Activated T-helper 2 cell treated with anti-CD3 and anti-CD28 coated beads, Interferon-gamma antibody, Interleukin-2, Interleukin-4, amounts not matched to agents 10 μg/mL and 5 μg/mL and 100 μg/mL, durations not matched to agents 14 hours and 24 hours and 36 hours (primary cell): ENCODE measurements at regions not wholly inside any gene's neighbourhood (a gene's known extent, or its start where the extent isn't known, plus 50 kb on each side); places are given as distances from the start of the nearest gene placed in this dataset.

Source experiments
- DNase-seq: peaks from one replicate; pipeline ENCODE4 v3.0.0; 2021; ENCODE audit warnings: low spot score
- H3K27ac Mint-ChIP-seq: one replicate; pipeline ENCODE4 v1.8.0; 2021; ENCODE audit warnings: mixed read lengths
- H3K27me3 Mint-ChIP-seq: one replicate; pipeline ENCODE4 v1.8.0; 2021; ENCODE audit warnings: low read depth, mixed read lengths
- H3K36me3 Mint-ChIP-seq: one replicate; pipeline ENCODE4 v1.8.0; 2021; ENCODE audit warnings: low read depth, mixed read lengths
- H3K4me1 Mint-ChIP-seq: one replicate; pipeline ENCODE4 v1.8.0; 2021; ENCODE audit warnings: low read depth, mixed read lengths
- H3K4me3 Mint-ChIP-seq: one replicate; pipeline ENCODE4 v1.8.0; 2021; ENCODE audit warnings: low read depth, mild to moderate bottlenecking, moderate library complexity, mixed read lengths
- H3K9me3 Mint-ChIP-seq: one replicate; pipeline ENCODE4 v1.8.0; 2021; ENCODE audit warnings: mixed read lengths
- intact Hi-C: fragments of 100-400 bp; cut with micrococcal nuclease; formaldehyde crosslinking; loops from one replicate; pipeline ENCODE4 v1.15.1; 2023

DNA sequence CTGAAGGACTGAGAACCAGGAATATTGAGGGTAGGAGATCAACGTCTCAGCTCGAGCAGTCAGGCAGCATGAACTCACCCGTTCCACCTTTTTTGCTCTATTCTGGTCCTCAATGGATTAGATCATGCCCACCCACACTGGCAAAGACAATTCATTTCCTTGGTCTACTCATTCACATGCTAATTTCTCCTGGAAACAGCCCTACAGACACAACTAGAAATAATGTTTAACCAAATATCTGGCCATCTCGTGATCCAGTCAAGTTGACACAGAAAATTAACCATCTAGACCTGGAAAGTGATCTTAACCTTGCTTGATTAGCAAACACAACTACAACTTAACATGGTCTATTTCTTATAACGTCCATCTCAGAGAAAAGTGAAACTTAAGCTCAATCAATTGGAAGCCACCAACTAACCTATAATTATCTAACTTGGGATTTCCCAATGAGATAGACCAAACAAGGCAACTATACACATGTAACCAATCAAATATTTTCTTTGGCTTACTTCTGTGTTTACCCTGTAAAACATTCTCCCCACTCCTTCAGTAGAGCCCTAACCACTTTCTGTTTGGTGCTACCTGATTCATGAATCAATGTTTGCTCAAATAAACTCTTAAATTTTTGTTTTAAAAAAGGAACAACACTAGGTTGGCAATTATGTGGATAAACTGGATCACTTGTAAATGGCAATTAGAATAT, 69.7 kb upstream of the MAMLD1 start:
- H3K27ac Mint-ChIP-seq: no peak overlapping the region
- DNase-seq: no peak
- no peaks in the 10 kb centered on the region for H3K9me3 Mint-ChIP-seq
- no peaks in the 10 kb centered on the region for H3K36me3 Mint-ChIP-seq
- H3K27me3 Mint-ChIP-seq: peaks cover 2% of the 10 kb centered on the region
- intact Hi-C loops: no loop called here
- H3K4me3 Mint-ChIP-seq: no peak overlapping the region
- peaks cover 4% of the 10 kb centered on the region for H3K4me1 Mint-ChIP-seq

DNA sequence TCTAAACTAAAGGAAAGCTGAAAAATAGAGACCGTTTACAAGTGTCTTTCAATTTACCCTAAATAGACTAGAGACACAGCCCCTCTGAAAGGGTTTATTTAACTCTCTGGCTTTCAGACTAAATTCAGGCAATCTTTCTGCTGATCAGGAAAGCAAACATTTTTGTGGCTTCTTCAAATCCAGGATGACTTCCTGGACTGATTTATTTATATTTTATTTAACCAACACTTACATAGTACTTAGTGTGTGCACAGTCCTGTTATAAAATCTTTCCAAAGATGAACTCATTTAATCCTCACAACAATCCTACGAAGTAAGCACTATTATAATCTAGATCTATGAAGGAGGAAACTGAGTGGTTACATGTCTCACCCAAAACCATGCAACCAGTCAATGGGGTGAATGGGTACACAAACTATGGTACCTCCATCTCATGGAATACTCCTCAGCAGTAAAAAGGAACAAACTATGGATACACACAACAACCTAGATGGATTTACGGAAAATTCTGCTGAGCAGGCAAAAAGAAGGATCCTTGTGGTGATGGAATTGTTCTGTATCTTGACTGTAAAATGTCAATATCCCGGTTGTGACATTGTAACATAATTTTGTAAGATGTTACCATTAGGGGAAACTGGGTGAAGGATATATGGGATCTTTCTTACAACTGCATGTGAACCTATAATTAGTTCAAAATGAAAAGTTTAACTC, 64.1 kb upstream of the MAMLD1 start:
- no peaks in the 10 kb centered on the region for H3K4me1 Mint-ChIP-seq
- no peak overlapping the region for H3K27ac Mint-ChIP-seq
- intact Hi-C loops: no loop called here
- no peaks in the 10 kb centered on the region for H3K36me3 Mint-ChIP-seq
- peaks cover 2% of the 10 kb centered on the region for H3K27me3 Mint-ChIP-seq
- H3K9me3 Mint-ChIP-seq: no peaks in the 10 kb centered on the region
- no peak for DNase-seq
- no peak overlapping the region for H3K4me3 Mint-ChIP-seq

DNA sequence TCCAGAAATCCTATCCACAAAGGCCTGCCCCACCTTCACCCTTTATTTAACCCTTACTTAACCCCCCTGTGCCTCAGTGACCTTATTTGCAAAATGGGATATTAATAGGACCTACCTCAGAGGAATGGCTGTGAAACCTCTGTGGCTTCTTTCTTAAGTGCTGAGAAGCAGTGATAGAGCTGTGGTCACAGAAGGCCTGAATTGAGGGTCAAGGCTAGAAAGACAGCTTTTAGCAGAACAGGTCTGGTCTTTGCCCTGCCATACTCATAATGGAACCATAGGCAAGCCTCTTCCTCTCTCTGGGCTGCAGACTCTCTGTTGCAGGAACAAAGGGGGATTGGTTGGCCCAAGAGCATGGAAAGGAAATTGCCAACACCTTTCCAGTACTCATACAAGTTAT, 63.5 kb upstream of the MAMLD1 start:
- no peak overlapping the region for H3K4me3 Mint-ChIP-seq
- H3K27ac Mint-ChIP-seq: no peak overlapping the region
- no peaks in the 10 kb centered on the region for H3K4me1 Mint-ChIP-seq
- peaks cover 2% of the 10 kb centered on the region for H3K27me3 Mint-ChIP-seq
- no peaks in the 10 kb centered on the region for H3K36me3 Mint-ChIP-seq
- DNase-seq: no peak
- intact Hi-C loops: no loop called here
- no peaks in the 10 kb centered on the region for H3K9me3 Mint-ChIP-seq

DNA sequence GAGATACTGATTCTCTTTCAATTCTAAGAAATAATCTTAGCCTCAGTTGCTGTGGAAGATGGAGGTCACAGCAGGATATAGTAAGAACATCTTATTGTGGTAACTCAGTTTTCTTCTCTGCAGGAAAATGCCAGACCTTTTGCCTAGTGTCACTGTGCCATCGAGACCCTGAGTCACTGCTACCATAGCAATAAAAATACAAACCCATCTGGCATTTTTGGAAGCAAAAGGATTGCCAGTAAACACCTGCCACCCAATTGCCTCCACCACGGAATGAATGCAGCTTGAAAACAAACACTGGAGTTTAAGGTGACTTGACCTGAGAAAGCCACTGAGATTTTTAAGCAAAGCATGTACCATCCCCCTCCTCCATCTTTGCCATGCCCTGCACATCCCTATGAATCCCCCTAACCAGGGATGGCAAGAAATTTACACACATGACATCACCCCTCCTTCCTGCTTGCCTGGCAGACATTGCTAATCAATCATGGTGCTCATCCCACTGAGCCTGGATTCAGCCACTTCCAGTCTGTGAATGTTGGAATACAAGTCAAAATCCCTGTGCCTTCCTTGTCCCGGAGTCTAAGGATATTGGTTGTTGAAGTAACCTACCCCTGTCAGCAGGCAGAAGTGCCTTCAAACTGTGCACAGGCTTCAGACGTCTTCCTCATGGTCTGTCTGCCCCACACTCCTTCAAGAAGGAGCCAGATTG, 59.6 kb upstream of the MAMLD1 start:
- Mint-ChIP-seq H3K27me3 (peaks cover 2% of the 10 kb centered on the region), H3K9me3 (no peaks in the 10 kb centered on the region), H3K27ac (no peak overlapping the region), H3K4me3 (no peak overlapping the region), H3K4me1 (peaks cover 3% of the 10 kb centered on the region), H3K36me3 (no peaks in the 10 kb centered on the region)
- intact Hi-C loops: no loop called here
- no peak for DNase-seq

DNA sequence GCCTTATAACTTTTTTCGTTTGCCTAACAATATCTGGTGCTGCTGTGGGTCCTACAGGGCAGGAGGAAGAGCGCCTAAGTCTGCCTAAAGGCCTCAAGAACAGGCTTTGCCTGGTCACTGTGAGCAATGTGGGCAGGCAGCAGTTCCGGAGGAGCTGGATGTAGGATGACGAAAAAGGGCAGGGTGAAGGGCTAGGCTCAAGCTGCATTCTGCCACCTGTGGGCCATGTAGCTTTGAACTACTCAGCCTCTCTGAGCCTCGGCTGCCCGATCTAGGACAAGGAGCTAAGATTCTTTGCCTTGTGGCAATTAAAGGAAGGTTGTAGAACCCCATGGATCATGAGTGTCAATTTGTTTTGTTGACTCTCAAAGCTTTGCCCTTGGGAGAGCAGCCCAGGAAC, 57.1 kb upstream of the MAMLD1 start:
- Mint-ChIP-seq H3K27me3 (peaks cover 2% of the 10 kb centered on the region), H3K4me1 (peaks cover 3% of the 10 kb centered on the region), H3K27ac (no peak overlapping the region), H3K36me3 (no peaks in the 10 kb centered on the region), H3K9me3 (no peaks in the 10 kb centered on the region), H3K4me3 (no peak overlapping the region)
- intact Hi-C loops: no loop called here
- DNase-seq: no peak

DNA sequence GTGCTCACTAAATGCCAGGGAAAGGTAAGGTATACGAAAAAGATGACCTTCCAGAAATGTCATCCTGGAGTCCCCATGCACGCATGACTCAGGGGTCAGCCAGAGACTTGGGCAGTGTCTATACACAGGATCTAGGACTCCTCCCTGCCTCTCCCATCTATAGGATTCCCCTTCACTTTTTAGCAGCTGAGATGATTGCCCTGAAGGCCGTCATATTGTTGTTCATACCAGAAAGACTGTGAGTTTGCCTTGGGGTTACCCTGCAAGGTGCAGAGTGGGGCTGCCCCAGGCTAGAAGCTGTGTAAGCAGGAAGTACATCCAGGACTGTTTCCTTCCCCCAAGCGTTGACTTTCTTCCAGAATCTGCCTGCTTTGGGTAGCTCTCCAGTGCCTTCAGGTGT, 55.1 kb upstream of the MAMLD1 start:
- Mint-ChIP-seq H3K9me3 (no peaks in the 10 kb centered on the region), H3K4me1 (peaks cover 3% of the 10 kb centered on the region), H3K27ac (no peak overlapping the region), H3K27me3 (no peaks in the 10 kb centered on the region), H3K36me3 (no peaks in the 10 kb centered on the region), H3K4me3 (no peak overlapping the region)
- DNase-seq: no peak
- intact Hi-C loops: no loop called here

DNA sequence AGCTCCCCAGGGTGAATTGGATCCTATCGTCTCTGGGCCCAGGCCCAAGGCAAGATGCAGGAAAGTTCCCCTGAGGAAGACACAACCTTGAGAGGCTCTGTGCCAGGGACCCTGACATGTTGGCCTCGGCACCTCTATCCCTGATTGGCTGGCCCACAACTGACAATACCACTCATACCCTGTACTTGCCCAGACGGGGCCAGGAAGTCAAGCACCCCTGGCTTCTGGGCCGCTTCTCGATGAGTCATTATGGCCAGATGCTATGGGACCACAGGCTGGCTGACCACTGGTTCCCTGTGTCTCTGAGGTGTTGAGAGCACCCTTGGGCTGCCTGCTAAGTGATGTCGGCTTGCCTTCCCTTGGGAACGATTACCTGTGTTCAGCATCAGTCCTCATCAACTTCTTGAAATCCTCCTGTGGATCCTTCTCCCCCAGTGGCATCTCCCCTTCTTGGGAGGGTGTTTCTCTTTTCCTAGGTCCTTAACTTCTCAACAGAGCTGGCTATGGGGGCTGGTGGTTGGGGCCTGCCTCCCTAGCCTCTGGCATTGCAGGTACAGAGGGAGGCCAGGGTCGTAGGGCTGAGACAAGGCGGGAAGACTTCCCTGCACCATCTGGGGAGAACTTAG, 54.5 kb upstream of the MAMLD1 start:
- H3K27ac Mint-ChIP-seq: no peak overlapping the region
- no peaks in the 10 kb centered on the region for H3K9me3 Mint-ChIP-seq
- H3K4me1 Mint-ChIP-seq: peaks cover 3% of the 10 kb centered on the region
- H3K27me3 Mint-ChIP-seq: no peaks in the 10 kb centered on the region
- no peak for DNase-seq
- no peaks in the 10 kb centered on the region for H3K36me3 Mint-ChIP-seq
- intact Hi-C loops: no loop called here
- H3K4me3 Mint-ChIP-seq: no peak overlapping the region

DNA sequence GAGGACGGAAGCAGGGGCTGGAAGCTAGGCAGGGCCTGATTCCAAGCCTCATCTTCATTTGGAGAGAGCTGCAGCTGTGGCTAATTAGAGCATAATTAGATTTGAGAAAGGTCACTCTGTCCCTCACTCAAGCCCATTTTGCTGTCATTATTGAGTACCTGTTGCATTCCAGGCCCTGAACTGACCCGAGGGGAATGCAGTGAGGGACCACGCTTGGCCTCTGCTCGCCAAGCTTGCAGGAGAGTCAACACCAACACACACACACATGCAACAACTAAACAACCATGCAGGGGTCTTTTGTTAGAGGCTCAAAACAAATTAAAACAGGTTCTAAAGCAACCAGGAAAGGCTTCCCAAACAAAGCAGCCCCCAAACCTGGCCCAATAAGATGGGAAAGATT, 52.7 kb upstream of the MAMLD1 start:
- H3K4me3 Mint-ChIP-seq: no peak overlapping the region
- no peak for DNase-seq
- intact Hi-C loops: no loop called here
- peaks cover 3% of the 10 kb centered on the region for H3K4me1 Mint-ChIP-seq
- no peaks in the 10 kb centered on the region for H3K9me3 Mint-ChIP-seq
- no peaks in the 10 kb centered on the region for H3K36me3 Mint-ChIP-seq
- no peak overlapping the region for H3K27ac Mint-ChIP-seq
- H3K27me3 Mint-ChIP-seq: peaks cover 2% of the 10 kb centered on the region

DNA sequence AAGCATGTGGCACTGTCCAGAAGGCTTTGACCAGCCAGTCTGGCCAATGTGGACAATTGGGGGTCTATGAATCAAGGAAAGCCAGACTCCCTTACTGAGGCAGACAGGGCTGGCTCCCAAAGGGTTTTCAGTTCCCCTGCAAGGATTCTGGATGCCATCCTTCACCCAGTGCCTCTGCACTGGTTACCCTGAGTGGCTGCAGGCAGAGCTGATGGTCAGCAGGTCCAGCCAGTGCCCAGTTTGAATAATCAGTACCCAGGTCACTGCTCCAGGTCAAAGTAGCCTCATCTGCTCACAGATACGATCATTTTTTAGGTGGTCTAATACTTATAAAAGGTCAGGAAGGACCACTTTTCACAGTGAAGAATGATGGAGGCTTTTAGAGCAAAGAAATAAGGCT, 52.2 kb upstream of the MAMLD1 start:
- H3K27me3 Mint-ChIP-seq: peaks cover 2% of the 10 kb centered on the region

DNA sequence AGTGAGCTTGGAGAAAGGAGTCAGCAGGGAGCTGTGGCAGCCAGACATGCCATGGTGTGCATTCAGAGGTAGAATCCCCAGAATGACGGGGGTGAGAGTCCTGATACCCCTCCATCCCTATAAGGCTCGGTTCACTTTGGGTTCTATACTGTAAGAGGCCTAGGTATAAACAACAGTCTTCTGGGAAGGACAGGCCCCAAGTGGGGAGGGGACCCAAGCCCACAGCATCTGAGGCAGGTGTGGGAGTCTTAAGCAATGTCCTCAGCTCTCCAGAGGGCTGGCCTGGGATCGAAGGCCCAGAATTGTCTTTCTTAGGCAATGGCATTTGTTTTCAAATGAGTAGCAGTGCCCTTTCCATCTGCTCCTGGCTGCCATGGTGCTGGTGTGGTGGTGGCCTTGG, 50.2 kb upstream of the MAMLD1 start:
- intact Hi-C loops: no loop called here
- H3K4me3 Mint-ChIP-seq: no peak overlapping the region
- no peaks in the 10 kb centered on the region for H3K36me3 Mint-ChIP-seq
- peaks cover 2% of the 10 kb centered on the region for H3K27me3 Mint-ChIP-seq
- no peak for DNase-seq
- peaks cover 3% of the 10 kb centered on the region for H3K4me1 Mint-ChIP-seq
- H3K27ac Mint-ChIP-seq: no peak overlapping the region
- no peaks in the 10 kb centered on the region for H3K9me3 Mint-ChIP-seq

More for the DNA sequence above, 52.2 kb upstream of the MAMLD1 start:
- no peak for DNase-seq
- Mint-ChIP-seq H3K9me3 (no peaks in the 10 kb centered on the region), H3K4me1 (peaks cover 3% of the 10 kb centered on the region), H3K4me3 (no peak overlapping the region), H3K36me3 (no peaks in the 10 kb centered on the region), H3K27ac (no peak overlapping the region)
- intact Hi-C loops: no loop called here
